Cardiac muscle cell (in vitro differentiated cells and primary cell): ENCODE measurements at regions not wholly inside any gene's neighbourhood (a gene's known extent, or its start where the extent isn't known, plus 50 kb on each side); places are given as distances from the start of the nearest gene placed in this dataset.
A peak's percentile ranks its signal among the peaks of the same experiment; 100 is the strongest.

Source experiments
- DNase-seq, 2 donors: peaks; one replicate each; pipeline versions ENCODE4 v3.0.0 to v3.0.0-alpha.2; 2010 to 2017; ENCODE audit warnings: low read depth in 1 of 2, low spot score in 1 of 2
- H3K27ac ChIP-seq: fragments of 200-600 bp; sonication (generic); 2 replicates; pipeline ENCODE4 v1.5.1; 2016
- H3K27me3 ChIP-seq: fragments of 200-600 bp; sonication (generic); 2 replicates; pipeline ENCODE4 v1.6.0; 2016; ENCODE audit warnings: control low read depth
- H3K36me3 ChIP-seq: fragments of 200-600 bp; sonication (generic); 2 replicates; pipeline ENCODE4 v1.5.1; 2016; ENCODE audit warnings: control low read depth
- H3K4me1 ChIP-seq: fragments of 200-600 bp; sonication (generic); 2 replicates; pipeline ENCODE4 v1.8.1; 2017; ENCODE audit warnings: low read depth, mild to moderate bottlenecking, mixed run types
- H3K4me3 ChIP-seq: fragments of 200-600 bp; sonication (generic); 2 replicates; pipeline ENCODE4 v1.5.1; 2016; ENCODE audit warnings: mild to moderate bottlenecking
- H3K9me3 ChIP-seq: fragments of 200-600 bp; sonication (generic); 2 replicates; pipeline ENCODE4 v1.5.1; 2017; ENCODE audit warnings: low read depth, mild to moderate bottlenecking, control low read depth
- CTCF ChIP-seq: IDR thresholded peaks from 2 replicates; pipeline ENCODE4 v1.5.1; 2012; ENCODE audit warnings: low read depth, mild to moderate bottlenecking, low read length

- Histone ChIP-seq H3K27ac (no peak overlapping the region), H3K36me3 (no peaks in the 10 kb centered on the region), H3K27me3 (no peaks in the 10 kb centered on the region), H3K4me3 (no peak overlapping the region), H3K9me3 (no peaks in the 10 kb centered on the region), H3K4me1 (no peaks in the 10 kb centered on the region)
- no peak for TF ChIP-seq CTCF
- DNase-seq: peak in 1 of 2 donors; percentile 95
Measured at GRCh38 chr18:55833543-55833942, 245.6 kb upstream of the TCF4 start.

- H3K4me3 ChIP-seq: no peak overlapping the region
- no peaks in the 10 kb centered on the region for H3K36me3 ChIP-seq
- H3K27ac ChIP-seq: no peak overlapping the region
- H3K4me1 ChIP-seq: no peaks in the 10 kb centered on the region
- peak in 1 of 2 donors; percentile 32 for DNase-seq
- no peaks in the 10 kb centered on the region for H3K27me3 ChIP-seq
- H3K9me3 ChIP-seq: no peaks in the 10 kb centered on the region
- TF ChIP-seq CTCF: no peak
Measured at GRCh38 chr18:55830544-55830943, 242.6 kb upstream of the TCF4 start.

GRCh38 chr18:55821219-55821618, 233.2 kb upstream of the TCF4 start:
- H3K27ac ChIP-seq: no peak overlapping the region
- no peaks in the 10 kb centered on the region for H3K9me3 ChIP-seq
- H3K27me3 ChIP-seq: no peaks in the 10 kb centered on the region
- TF ChIP-seq CTCF: no peak
- H3K4me3 ChIP-seq: no peak overlapping the region
- no peaks in the 10 kb centered on the region for H3K4me1 ChIP-seq
- peak in 1 of 2 donors; percentile 27 for DNase-seq
- no peaks in the 10 kb centered on the region for H3K36me3 ChIP-seq

- TF ChIP-seq CTCF: no peak
- H3K27ac ChIP-seq: no peak overlapping the region
- no peak overlapping the region for H3K4me3 ChIP-seq
- H3K36me3 ChIP-seq: no peaks in the 10 kb centered on the region
- H3K4me1 ChIP-seq: no peaks in the 10 kb centered on the region
- no peaks in the 10 kb centered on the region for H3K27me3 ChIP-seq
- DNase-seq: no peak
- no peaks in the 10 kb centered on the region for H3K9me3 ChIP-seq
Measured at GRCh38 chr18:55819448-55819847, 231.5 kb upstream of the TCF4 start.

GRCh38 chr18:55818284-55818683, 230.3 kb upstream of the TCF4 start:
- H3K36me3 ChIP-seq: no peaks in the 10 kb centered on the region
- TF ChIP-seq CTCF: no peak
- H3K4me3 ChIP-seq: no peak overlapping the region
- DNase-seq: no peak
- no peaks in the 10 kb centered on the region for H3K4me1 ChIP-seq
- H3K27ac ChIP-seq: no peak overlapping the region
- H3K27me3 ChIP-seq: no peaks in the 10 kb centered on the region
- H3K9me3 ChIP-seq: no peaks in the 10 kb centered on the region

GRCh38 chr18:55811925-55812324, 223.9 kb upstream of the TCF4 start:
- no peak overlapping the region for H3K4me3 ChIP-seq

More at GRCh38 chr18:55811925-55812324, 223.9 kb upstream of the TCF4 start:
- Histone ChIP-seq H3K27ac (no peak overlapping the region), H3K36me3 (no peaks in the 10 kb centered on the region), H3K4me1 (no peaks in the 10 kb centered on the region), H3K27me3 (no peaks in the 10 kb centered on the region), H3K9me3 (no peaks in the 10 kb centered on the region)
- no peak for DNase-seq
- no peak for TF ChIP-seq CTCF
